ENCODE measurements at regions not wholly inside any gene's neighbourhood (a gene's known extent, or its start where the extent isn't known, plus 50 kb on each side); places are given as distances from the start of the nearest gene placed in this dataset.

GRCh38 chr3:168995129-168995528 lies 668.4 kb downstream of the MECOM start:
- Histone ChIP-seq H2AFZ (ENCODE audit: low read depth, low read length) (no peak overlapping the region), H3K4me3 (ENCODE audit: low read length) (no peak overlapping the region), H3K9me3 (ENCODE audit: low read length) (no peaks in the 10 kb centered on the region), H3K4me1 (ENCODE audit: insufficient read depth, low read length) (no peaks in the 10 kb centered on the region), H3K36me3 (ENCODE audit: insufficient read depth, low read length) (no peaks in the 10 kb centered on the region), H3K27me3 (ENCODE audit: insufficient read depth, low read length) (peaks cover 6% of the 10 kb centered on the region)

- H3K4me3 ChIP-seq (ENCODE audit: low read length), result no peak overlapping the region
- H2AFZ ChIP-seq (ENCODE audit: low read depth, low read length), result no peak overlapping the region
- H3K9me3 ChIP-seq (ENCODE audit: low read length), result no peaks in the 10 kb centered on the region
- H3K36me3 ChIP-seq (ENCODE audit: insufficient read depth, low read length), result no peaks in the 10 kb centered on the region
- peaks cover 1% of the 10 kb centered on the region for H3K27me3 ChIP-seq (ENCODE audit: insufficient read depth, low read length)
- H3K4me1 ChIP-seq (ENCODE audit: insufficient read depth, low read length), result no peaks in the 10 kb centered on the region
These were observed 671.7 kb downstream of the MECOM start for GRCh38 chr3:168991803-168992202.

GRCh38 chr3:168990621-168991020 lies 672.9 kb downstream of the MECOM start:
- Histone ChIP-seq H3K4me1 (ENCODE audit: insufficient read depth, low read length) (no peaks in the 10 kb centered on the region), H3K36me3 (ENCODE audit: insufficient read depth, low read length) (no peaks in the 10 kb centered on the region), H3K27me3 (ENCODE audit: insufficient read depth, low read length) (no peaks in the 10 kb centered on the region), H3K4me3 (ENCODE audit: low read length) (no peak overlapping the region), H3K9me3 (ENCODE audit: low read length) (no peaks in the 10 kb centered on the region), H2AFZ (ENCODE audit: low read depth, low read length) (no peak overlapping the region)

GRCh38 chr3:168990134-168990533 lies 673.4 kb downstream of the MECOM start:
- no peak overlapping the region for H2AFZ ChIP-seq (ENCODE audit: low read depth, low read length)
- no peaks in the 10 kb centered on the region for H3K9me3 ChIP-seq (ENCODE audit: low read length)
- H3K4me3 ChIP-seq (ENCODE audit: low read length), result no peak overlapping the region
- H3K36me3 ChIP-seq (ENCODE audit: insufficient read depth, low read length), result no peaks in the 10 kb centered on the region
- H3K27me3 ChIP-seq (ENCODE audit: insufficient read depth, low read length), result no peaks in the 10 kb centered on the region
- no peaks in the 10 kb centered on the region for H3K4me1 ChIP-seq (ENCODE audit: insufficient read depth, low read length)

- Histone ChIP-seq H3K27me3 (ENCODE audit: insufficient read depth, low read length) (no peaks in the 10 kb centered on the region), H3K36me3 (ENCODE audit: insufficient read depth, low read length) (no peaks in the 10 kb centered on the region), H3K9me3 (ENCODE audit: low read length) (no peaks in the 10 kb centered on the region), H3K4me3 (ENCODE audit: low read length) (no peak overlapping the region), H3K4me1 (ENCODE audit: insufficient read depth, low read length) (no peaks in the 10 kb centered on the region), H2AFZ (ENCODE audit: low read depth, low read length) (no peak overlapping the region)
These were observed 674.1 kb downstream of the MECOM start for GRCh38 chr3:168989396-168989795.

- Histone ChIP-seq H3K9me3 (ENCODE audit: low read length) (no peaks in the 10 kb centered on the region), H2AFZ (ENCODE audit: low read depth, low read length) (no peak overlapping the region), H3K4me3 (ENCODE audit: low read length) (no peak overlapping the region), H3K27me3 (ENCODE audit: insufficient read depth, low read length) (no peaks in the 10 kb centered on the region), H3K4me1 (ENCODE audit: insufficient read depth, low read length) (no peaks in the 10 kb centered on the region), H3K36me3 (ENCODE audit: insufficient read depth, low read length) (no peaks in the 10 kb centered on the region)
These were observed 674.7 kb downstream of the MECOM start for GRCh38 chr3:168988853-168989252.

- Histone ChIP-seq H3K4me1 (ENCODE audit: insufficient read depth, low read length) (peaks cover 6% of the 10 kb centered on the region), H2AFZ (ENCODE audit: low read depth, low read length) (no peak overlapping the region), H3K4me3 (ENCODE audit: low read length) (no peak overlapping the region), H3K9me3 (ENCODE audit: low read length) (no peaks in the 10 kb centered on the region), H3K27me3 (ENCODE audit: insufficient read depth, low read length) (no peaks in the 10 kb centered on the region), H3K36me3 (ENCODE audit: insufficient read depth, low read length) (no peaks in the 10 kb centered on the region)
These were observed 678.6 kb downstream of the MECOM start for GRCh38 chr3:168984872-168985271.

- H3K27me3 ChIP-seq (ENCODE audit: insufficient read depth, low read length), result no peaks in the 10 kb centered on the region
- H2AFZ ChIP-seq (ENCODE audit: low read depth, low read length), result no peak overlapping the region
- no peaks in the 10 kb centered on the region for H3K9me3 ChIP-seq (ENCODE audit: low read length)
- H3K36me3 ChIP-seq (ENCODE audit: insufficient read depth, low read length), result no peaks in the 10 kb centered on the region
- H3K4me1 ChIP-seq (ENCODE audit: insufficient read depth, low read length), result peaks cover 6% of the 10 kb centered on the region
- no peak overlapping the region for H3K4me3 ChIP-seq (ENCODE audit: low read length)
These were observed 680.5 kb downstream of the MECOM start for GRCh38 chr3:168983046-168983445.

GRCh38 chr3:168981396-168981795 lies 682.1 kb downstream of the MECOM start:
- Histone ChIP-seq H2AFZ (ENCODE audit: low read depth, low read length) (no peak overlapping the region), H3K36me3 (ENCODE audit: insufficient read depth, low read length) (no peaks in the 10 kb centered on the region), H3K4me3 (ENCODE audit: low read length) (no peak overlapping the region), H3K9me3 (ENCODE audit: low read length) (no peaks in the 10 kb centered on the region), H3K27me3 (ENCODE audit: insufficient read depth, low read length) (no peaks in the 10 kb centered on the region), H3K4me1 (ENCODE audit: insufficient read depth, low read length) (peaks cover 11% of the 10 kb centered on the region)

GRCh38 chr3:168977716-168978374 lies 685.7 kb downstream of the MECOM start:
- Histone ChIP-seq H2AFZ (ENCODE audit: low read depth, low read length) (no peak overlapping the region), H3K36me3 (ENCODE audit: insufficient read depth, low read length) (no peaks in the 10 kb centered on the region), H3K4me1 (ENCODE audit: insufficient read depth, low read length) (peaks cover 7% of the 10 kb centered on the region), H3K27me3 (ENCODE audit: insufficient read depth, low read length) (no peaks in the 10 kb centered on the region), H3K9me3 (ENCODE audit: low read length) (no peaks in the 10 kb centered on the region), H3K4me3 (ENCODE audit: low read length) (no peak overlapping the region)

- H3K4me1 ChIP-seq (ENCODE audit: insufficient read depth, low read length), result peaks cover 6% of the 10 kb centered on the region
- H3K4me3 ChIP-seq (ENCODE audit: low read length), result no peak overlapping the region
- no peaks in the 10 kb centered on the region for H3K9me3 ChIP-seq (ENCODE audit: low read length)
- H3K27me3 ChIP-seq (ENCODE audit: insufficient read depth, low read length), result no peaks in the 10 kb centered on the region
- H3K36me3 ChIP-seq (ENCODE audit: insufficient read depth, low read length), result no peaks in the 10 kb centered on the region
- no peak overlapping the region for H2AFZ ChIP-seq (ENCODE audit: low read depth, low read length)
These were observed 686.5 kb downstream of the MECOM start for GRCh38 chr3:168976969-168977368.

- H3K9me3 ChIP-seq (ENCODE audit: low read length), result no peaks in the 10 kb centered on the region
- no peaks in the 10 kb centered on the region for H3K36me3 ChIP-seq (ENCODE audit: insufficient read depth, low read length)
- H3K27me3 ChIP-seq (ENCODE audit: insufficient read depth, low read length), result no peaks in the 10 kb centered on the region
- no peak overlapping the region for H3K4me3 ChIP-seq (ENCODE audit: low read length)
- peaks cover 6% of the 10 kb centered on the region for H3K4me1 ChIP-seq (ENCODE audit: insufficient read depth, low read length)
- H2AFZ ChIP-seq (ENCODE audit: low read depth, low read length), result no peak overlapping the region
These were observed 687.9 kb downstream of the MECOM start for GRCh38 chr3:168975576-168975975.

GRCh38 chr3:168974617-168975403 lies 688.7 kb downstream of the MECOM start:
- H3K4me3 ChIP-seq (ENCODE audit: low read length), result no peak overlapping the region
- no peaks in the 10 kb centered on the region for H3K36me3 ChIP-seq (ENCODE audit: insufficient read depth, low read length)

More at GRCh38 chr3:168974617-168975403, 688.7 kb downstream of the MECOM start:
- H3K27me3 ChIP-seq (ENCODE audit: insufficient read depth, low read length), result no peaks in the 10 kb centered on the region
- H3K4me1 ChIP-seq (ENCODE audit: insufficient read depth, low read length), result peaks cover 6% of the 10 kb centered on the region
- no peaks in the 10 kb centered on the region for H3K9me3 ChIP-seq (ENCODE audit: low read length)
- no peak overlapping the region for H2AFZ ChIP-seq (ENCODE audit: low read depth, low read length)
